GM18505 (cell line): ENCODE measurements at regions not wholly inside any gene's neighbourhood (a gene's known extent, or its start where the extent isn't known, plus 50 kb on each side); places are given as distances from the start of the nearest gene placed in this dataset.
"Not testable (repeated sequence)": the region's sequence is repeated elsewhere in the genome, so short reads cannot be mapped to it uniquely, and the experiment has no call there.

ENCODE experiments used
- ATAC-seq: cut with Tn5 transposase; IDR thresholded peaks from one replicate; pipeline ENCODE4 v1.9.1; 2021; ENCODE audit not compliant: unreplicated experiment
- POLR2A ChIP-seq: IDR thresholded peaks from 4 replicates; pipeline ENCODE4 v1.6.1; 2011; ENCODE audit warnings: borderline replicate concordance; ENCODE audit not compliant: insufficient read depth, insufficient read length; ENCODE audit errors: extremely low read depth

- ATAC-seq = no peak
- TF ChIP-seq POLR2A = no peak
Observed at GRCh38 chr10:8811201-8811600, 756.7 kb downstream of the GATA3 start.

- no peak for ATAC-seq
- TF ChIP-seq POLR2A = no peak
Observed at GRCh38 chr10:8815969-8816368, 761.5 kb downstream of the GATA3 start.

DNA sequence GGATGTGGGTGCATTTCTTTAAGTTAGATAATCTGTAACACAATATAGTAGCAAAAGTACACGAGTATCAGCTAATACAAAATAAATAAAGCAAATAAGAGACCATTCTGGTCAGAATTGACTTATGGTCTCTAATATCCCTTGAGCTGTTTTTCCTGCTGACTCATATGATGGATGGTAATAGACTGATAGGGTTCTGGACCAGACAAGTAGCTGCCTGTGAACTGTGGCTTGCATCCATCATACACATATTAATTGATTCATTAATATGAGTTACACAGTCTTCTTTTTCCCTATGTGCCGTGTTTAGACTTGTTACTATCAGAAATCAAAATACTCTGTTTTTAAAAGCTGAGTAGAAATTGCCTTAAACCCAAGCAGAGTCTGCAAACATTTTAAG is 762.8 kb downstream of the GATA3 start:
- no peak for TF ChIP-seq POLR2A
- ATAC-seq = no peak

- no peak for ATAC-seq
Observed at GRCh38 chr10:8825611-8826010, 771.1 kb downstream of the GATA3 start.

GRCh38 chr10:8829592-8829991 is 775.1 kb downstream of the GATA3 start:
- no peak for TF ChIP-seq POLR2A
- ATAC-seq = no peak

More at GRCh38 chr10:8825611-8826010, 771.1 kb downstream of the GATA3 start:
- no peak for TF ChIP-seq POLR2A

DNA sequence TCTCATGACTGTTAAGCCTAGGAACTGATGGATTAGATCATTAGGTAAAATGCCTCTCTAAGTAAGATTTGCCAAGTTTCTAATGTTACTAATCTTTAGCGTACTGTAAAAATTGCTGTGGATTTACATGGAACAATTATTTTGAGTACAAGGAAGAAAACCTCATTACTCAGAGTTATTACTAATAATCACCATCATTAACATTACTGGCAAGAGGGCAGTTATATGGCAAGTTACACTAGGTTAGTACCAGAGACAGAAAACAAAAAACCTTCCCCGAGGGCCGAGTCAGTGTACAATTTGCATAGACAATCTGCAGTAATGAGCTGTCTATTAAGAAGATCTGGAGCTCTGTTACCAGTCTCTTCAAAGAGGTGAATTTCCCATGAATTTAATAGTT is 775.6 kb downstream of the GATA3 start:
- no peak for TF ChIP-seq POLR2A
- no peak for ATAC-seq

GRCh38 chr10:8830876-8831275 is 776.4 kb downstream of the GATA3 start:
- TF ChIP-seq POLR2A = no peak
- ATAC-seq = no peak

DNA sequence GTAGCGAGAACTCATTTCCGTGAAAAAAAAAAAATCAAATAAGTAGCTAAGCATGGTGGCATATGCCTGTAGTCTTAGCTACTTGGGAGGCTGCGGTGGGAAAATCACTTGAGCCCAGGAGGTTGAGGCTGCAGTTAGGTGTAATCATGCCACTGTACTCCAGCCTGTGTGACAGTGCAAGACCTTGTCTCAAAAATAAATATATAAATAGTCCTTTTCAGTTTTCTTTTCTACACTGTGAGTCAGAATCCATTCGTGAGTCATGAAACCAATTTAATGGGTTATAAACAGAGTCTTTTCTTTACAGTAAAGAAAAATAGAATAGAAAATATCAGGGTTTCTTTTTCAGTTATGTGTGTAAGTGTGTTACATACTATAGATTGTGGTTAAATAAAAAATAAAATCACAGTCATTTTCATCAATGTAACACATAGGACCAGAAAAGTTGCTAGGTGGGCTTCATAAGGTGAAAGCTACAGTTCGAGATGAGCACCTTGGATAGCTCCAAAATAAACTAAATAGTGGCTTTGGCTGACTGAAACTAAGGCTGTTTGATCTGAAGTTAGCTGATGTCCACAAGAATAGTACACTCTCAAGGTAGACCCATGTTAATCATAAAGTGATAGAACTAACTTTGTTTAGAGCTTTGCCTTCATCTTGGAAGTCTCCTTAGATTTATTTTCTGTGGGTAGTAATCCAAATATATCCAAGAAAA is 781.1 kb downstream of the GATA3 start:
- ATAC-seq = no peak
- TF ChIP-seq POLR2A = no peak

DNA sequence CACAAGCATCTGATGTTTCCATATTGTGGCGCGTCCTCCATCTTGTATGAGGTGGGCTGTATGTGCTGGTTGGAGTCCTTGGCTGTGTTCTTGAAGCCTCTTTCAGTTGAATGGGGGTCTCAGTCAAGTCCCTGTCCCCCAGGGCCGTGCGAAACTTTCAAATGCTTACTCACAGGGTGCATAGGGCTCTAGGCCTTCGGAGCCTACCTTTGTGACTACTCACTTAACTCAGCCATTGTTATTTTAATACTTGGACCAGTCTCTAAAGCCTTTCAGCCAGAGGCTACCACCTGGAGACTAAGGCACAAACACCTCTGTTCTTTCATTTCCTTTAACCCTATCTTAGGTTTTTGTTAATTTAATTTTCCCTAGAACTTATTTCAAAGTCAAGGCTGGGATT is 785.9 kb downstream of the GATA3 start:
- TF ChIP-seq POLR2A = no peak
- ATAC-seq = no peak

DNA sequence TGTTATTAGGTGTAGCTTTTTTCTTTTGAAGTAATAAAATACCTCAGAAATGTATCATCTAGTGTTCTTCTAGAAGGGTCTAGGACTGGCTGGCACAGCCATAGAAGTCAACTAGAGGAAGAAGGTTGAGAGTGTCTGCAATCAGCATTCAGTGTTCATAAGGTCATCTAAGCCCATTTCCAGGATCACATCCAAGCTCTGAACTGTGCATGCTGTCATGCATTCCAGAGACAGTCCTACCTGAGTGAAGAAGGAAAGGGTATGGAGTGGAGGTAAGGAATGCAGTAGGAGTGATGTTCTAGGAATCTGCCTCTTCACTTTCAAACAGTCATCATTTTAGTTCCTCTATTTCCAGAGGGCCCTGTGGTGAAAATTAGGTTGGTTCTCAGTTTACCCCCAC is 789.7 kb downstream of the GATA3 start:
- TF ChIP-seq POLR2A = no peak
- ATAC-seq = no peak

DNA sequence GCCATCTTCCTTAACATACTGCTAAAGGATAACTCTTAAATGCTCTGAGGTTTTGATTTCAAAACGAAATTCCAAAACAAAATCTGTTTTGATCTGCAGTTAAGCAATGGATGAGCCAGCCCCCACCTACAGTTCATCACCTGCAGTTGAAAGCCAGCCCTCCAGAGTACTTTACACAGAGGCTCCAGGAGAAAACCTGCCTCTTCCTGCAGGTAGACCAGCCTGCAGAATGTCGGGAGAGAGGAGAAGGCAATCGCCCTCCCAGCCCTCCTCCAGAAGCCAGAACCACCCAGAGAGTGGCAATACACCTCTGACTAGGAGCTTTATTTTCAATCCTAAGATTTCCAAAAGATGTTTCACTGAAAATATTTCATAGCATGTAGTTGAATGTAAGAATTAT is 798.1 kb downstream of the GATA3 start:
- ATAC-seq = no peak
- TF ChIP-seq POLR2A = no peak

DNA sequence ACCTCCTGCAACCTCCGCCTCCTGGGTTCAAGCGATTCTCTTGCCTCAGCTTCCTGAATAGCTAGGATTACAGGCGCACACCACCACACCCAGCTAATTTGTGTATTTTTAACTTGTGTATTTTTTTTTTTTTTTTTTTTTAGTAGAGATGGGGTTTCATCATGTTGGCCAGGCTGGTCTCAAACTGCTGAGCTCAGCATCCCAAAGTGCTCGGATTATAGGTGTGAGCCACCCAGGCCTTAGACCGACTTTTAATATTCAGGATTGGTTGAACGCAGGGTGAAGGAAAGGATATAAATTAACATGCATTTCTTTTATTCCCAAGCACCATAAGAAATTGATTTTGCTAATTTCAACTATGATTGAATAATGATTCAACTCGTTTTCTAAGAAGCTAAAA is 798.6 kb downstream of the GATA3 start:
- no peak for TF ChIP-seq POLR2A
- no peak for ATAC-seq

GRCh38 chr10:8868924-8869323 is 814.4 kb downstream of the GATA3 start:
- ATAC-seq = not testable (repeated sequence)

DNA sequence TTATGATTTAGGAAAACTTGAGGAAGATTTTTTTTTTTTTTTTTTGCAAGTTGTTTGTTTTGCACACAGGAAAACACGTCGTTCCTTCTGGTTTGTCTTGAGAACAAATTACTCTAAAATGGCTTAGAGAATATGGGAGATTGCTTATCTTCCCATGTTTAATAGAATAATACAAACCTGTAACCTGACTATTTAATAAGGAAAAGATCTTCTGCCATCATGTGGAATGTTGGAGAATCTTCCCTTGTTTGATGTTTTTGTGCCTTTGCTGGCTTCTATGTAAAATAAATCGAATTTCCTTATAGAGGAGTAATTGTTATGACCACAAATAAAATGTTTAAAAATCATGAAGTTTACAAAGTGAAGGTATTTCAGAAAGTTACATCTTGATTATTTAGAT is 818.8 kb downstream of the GATA3 start:
- no peak for TF ChIP-seq POLR2A
- no peak for ATAC-seq

- ATAC-seq = no peak
- no peak for TF ChIP-seq POLR2A
Observed at GRCh38 chr10:8874268-8874667, 819.8 kb downstream of the GATA3 start.
